ENCODE measurements at regions not wholly inside any gene's neighbourhood (a gene's known extent, or its start where the extent isn't known, plus 50 kb on each side); places are given as distances from the start of the nearest gene placed in this dataset.

DNA sequence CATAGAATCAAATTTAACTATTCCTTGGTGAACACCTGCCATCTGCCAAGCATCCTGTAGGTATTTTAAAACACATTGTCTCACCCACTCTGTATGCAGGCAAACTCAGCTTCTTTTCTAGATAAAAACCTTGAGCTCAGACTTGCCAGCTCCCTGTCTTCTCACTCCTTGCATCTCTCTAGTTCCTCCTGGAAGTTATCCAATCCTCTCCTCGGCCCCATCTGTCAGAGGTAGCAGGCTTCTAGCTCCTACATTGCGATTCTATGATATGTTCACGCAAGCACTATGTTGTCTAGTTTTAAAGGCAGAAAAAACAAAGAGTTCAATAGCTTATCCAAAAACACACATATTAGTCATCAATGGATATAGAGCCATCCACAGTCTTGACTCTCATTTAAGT is 67.0 kb upstream of the APCDD1 start:
- DNase-seq (ENCODE audit: low read depth, low spot score), result no peak
- no peak overlapping the region for H3K4me3 ChIP-seq (ENCODE audit: low read length)
- H3K27ac ChIP-seq (ENCODE audit: low read length), result no peak overlapping the region
- no peaks in the 10 kb centered on the region for H3K27me3 ChIP-seq (ENCODE audit: control insufficient read depth, insufficient read depth, low read length)
- no peaks in the 10 kb centered on the region for H3K36me3 ChIP-seq (ENCODE audit: control insufficient read depth, insufficient read depth, low read length)
- H3K4me1 ChIP-seq (ENCODE audit: control insufficient read depth, insufficient read depth, low read length), result no peaks in the 10 kb centered on the region
- H3K9me3 ChIP-seq (ENCODE audit: control insufficient read depth, insufficient read depth, low read length), result no peaks in the 10 kb centered on the region
- WGBS (ENCODE audit: insufficient coverage, insufficient read length), result no CpG with 5 or more reads among the region's 3 CpGs

DNA sequence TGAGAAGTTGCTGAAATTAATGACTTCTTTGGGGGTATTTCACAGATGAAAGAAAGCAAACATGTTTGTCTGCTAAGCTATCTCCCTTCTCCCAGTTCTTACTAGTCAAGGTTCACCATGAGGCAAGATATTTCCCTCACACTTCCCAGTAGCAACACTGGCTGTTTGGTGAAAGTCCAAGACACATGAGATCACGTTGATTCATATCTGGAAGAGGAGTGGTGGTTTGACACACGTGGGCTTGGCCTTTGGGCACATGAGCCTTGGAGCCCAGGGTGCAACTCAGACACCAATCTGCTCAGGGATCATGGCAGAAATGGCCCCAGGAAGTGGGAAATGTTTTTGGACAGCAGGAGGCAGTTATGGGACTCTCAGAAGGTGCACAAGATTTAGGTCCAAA is 66.1 kb upstream of the APCDD1 start:
- no peaks in the 10 kb centered on the region for H3K9me3 ChIP-seq (ENCODE audit: control insufficient read depth, insufficient read depth, low read length)
- DNase-seq (ENCODE audit: low read depth, low spot score), result no peak
- no peaks in the 10 kb centered on the region for H3K4me1 ChIP-seq (ENCODE audit: control insufficient read depth, insufficient read depth, low read length)
- WGBS (ENCODE audit: insufficient coverage, insufficient read length), result no CpG with 5 or more reads among the region's 2 CpGs
- H3K36me3 ChIP-seq (ENCODE audit: control insufficient read depth, insufficient read depth, low read length), result no peaks in the 10 kb centered on the region
- H3K27me3 ChIP-seq (ENCODE audit: control insufficient read depth, insufficient read depth, low read length), result no peaks in the 10 kb centered on the region
- no peak overlapping the region for H3K27ac ChIP-seq (ENCODE audit: low read length)
- H3K4me3 ChIP-seq (ENCODE audit: low read length), result no peak overlapping the region

DNA sequence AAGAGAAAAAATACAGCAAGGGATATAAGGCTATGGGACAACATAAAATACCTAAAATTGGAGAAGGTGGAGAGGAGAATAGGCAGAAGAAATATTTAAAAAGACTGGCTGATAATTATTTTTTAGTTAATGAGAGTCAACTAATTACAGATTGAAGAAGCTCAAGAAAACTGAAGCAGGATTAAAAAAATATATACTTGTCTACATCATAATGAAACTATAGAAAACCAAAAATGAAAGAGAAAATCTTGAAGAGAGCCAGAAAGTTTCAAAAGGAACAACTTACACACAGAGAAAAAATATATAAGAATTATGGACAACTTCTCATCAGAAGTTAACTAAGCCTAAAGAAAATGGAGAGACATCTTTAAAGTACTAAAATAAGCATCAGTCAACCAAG is 62.9 kb upstream of the APCDD1 start:
- no peak overlapping the region for H3K27ac ChIP-seq (ENCODE audit: low read length)
- no peaks in the 10 kb centered on the region for H3K27me3 ChIP-seq (ENCODE audit: control insufficient read depth, insufficient read depth, low read length)
- no peaks in the 10 kb centered on the region for H3K36me3 ChIP-seq (ENCODE audit: control insufficient read depth, insufficient read depth, low read length)
- DNase-seq (ENCODE audit: low read depth, low spot score), result no peak
- H3K4me3 ChIP-seq (ENCODE audit: low read length), result no peak overlapping the region
- no peaks in the 10 kb centered on the region for H3K4me1 ChIP-seq (ENCODE audit: control insufficient read depth, insufficient read depth, low read length)
- no peaks in the 10 kb centered on the region for H3K9me3 ChIP-seq (ENCODE audit: control insufficient read depth, insufficient read depth, low read length)

DNA sequence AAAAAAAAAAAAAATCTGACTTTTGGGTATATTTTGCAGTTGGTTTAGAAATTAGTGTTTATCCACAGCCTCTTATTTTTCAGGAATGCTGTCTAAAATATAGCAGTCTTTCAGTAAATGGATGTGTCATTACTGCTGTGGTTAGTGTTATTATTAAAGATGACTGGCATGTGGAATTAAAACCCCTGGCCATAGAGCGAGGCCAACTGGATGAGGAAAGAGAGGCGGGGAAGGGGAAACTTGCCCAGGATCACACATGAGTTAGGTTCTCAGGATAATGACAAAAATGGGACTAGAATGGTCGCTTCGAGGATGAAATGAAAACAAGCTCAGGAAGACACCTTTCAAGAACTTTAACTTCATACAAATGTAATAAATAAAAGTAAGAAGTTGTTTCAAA is 57.4 kb upstream of the APCDD1 start:
- no peak overlapping the region for H3K4me3 ChIP-seq (ENCODE audit: low read length)

DNA sequence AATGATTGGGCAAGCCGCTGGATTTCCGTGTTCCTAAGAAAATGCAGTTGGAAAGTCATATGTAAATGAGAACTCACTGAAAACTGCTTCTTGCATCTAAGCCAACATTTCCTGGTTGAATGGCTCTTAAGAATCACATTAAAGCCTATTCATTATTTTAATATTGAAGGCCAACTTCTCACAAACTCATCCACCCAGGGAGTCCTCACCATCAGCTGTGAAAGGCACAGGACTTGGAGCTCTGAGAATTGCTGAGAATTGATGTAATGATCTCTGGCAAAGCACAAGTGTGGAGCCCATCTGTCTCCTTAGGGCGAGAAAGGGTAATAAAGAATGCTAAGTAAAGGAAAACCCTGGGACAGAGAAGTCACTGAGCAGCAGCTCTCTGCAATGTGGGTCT is 55.9 kb upstream of the APCDD1 start:
- Histone ChIP-seq H3K4me1 (ENCODE audit: control insufficient read depth, insufficient read depth, low read length) (no peaks in the 10 kb centered on the region), H3K4me3 (ENCODE audit: low read length) (no peak overlapping the region), H3K36me3 (ENCODE audit: control insufficient read depth, insufficient read depth, low read length) (no peaks in the 10 kb centered on the region), H3K9me3 (ENCODE audit: control insufficient read depth, insufficient read depth, low read length) (no peaks in the 10 kb centered on the region), H3K27me3 (ENCODE audit: control insufficient read depth, insufficient read depth, low read length) (no peaks in the 10 kb centered on the region), H3K27ac (ENCODE audit: low read length) (no peak overlapping the region)
- DNase-seq (ENCODE audit: low read depth, low spot score), result no peak
- WGBS (ENCODE audit: insufficient coverage, insufficient read length), result no CpG with 5 or more reads among the region's 3 CpGs

More for the DNA sequence above, 57.4 kb upstream of the APCDD1 start:
- no peak for DNase-seq (ENCODE audit: low read depth, low spot score)
- H3K27me3 ChIP-seq (ENCODE audit: control insufficient read depth, insufficient read depth, low read length), result no peaks in the 10 kb centered on the region
- H3K4me1 ChIP-seq (ENCODE audit: control insufficient read depth, insufficient read depth, low read length), result no peaks in the 10 kb centered on the region
- no CpG with 5 or more reads among the region's 4 CpGs for WGBS (ENCODE audit: insufficient coverage, insufficient read length)
- H3K9me3 ChIP-seq (ENCODE audit: control insufficient read depth, insufficient read depth, low read length), result no peaks in the 10 kb centered on the region
- no peak overlapping the region for H3K27ac ChIP-seq (ENCODE audit: low read length)
- H3K36me3 ChIP-seq (ENCODE audit: control insufficient read depth, insufficient read depth, low read length), result no peaks in the 10 kb centered on the region

DNA sequence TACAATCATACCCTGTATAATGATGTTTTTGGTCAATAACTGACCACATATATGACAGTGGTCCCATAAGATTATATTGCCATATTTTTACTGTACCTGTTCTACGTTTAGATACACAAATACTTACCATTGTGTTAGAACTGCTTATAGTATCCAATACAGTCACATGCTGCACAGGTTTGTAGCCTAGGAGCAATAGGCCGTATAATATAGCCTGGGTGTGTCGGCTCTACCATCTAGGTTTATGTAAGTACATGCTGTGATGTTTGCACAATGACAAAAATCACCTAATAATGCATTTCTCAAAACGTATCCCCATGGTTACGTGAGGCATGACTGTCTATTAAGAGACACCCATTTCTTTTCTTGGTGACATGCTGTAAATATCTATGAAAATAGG is 55.0 kb upstream of the APCDD1 start:
- Histone ChIP-seq H3K36me3 (ENCODE audit: control insufficient read depth, insufficient read depth, low read length) (no peaks in the 10 kb centered on the region), H3K9me3 (ENCODE audit: control insufficient read depth, insufficient read depth, low read length) (no peaks in the 10 kb centered on the region), H3K27ac (ENCODE audit: low read length) (no peak overlapping the region), H3K4me1 (ENCODE audit: control insufficient read depth, insufficient read depth, low read length) (no peaks in the 10 kb centered on the region), H3K4me3 (ENCODE audit: low read length) (no peak overlapping the region), H3K27me3 (ENCODE audit: control insufficient read depth, insufficient read depth, low read length) (no peaks in the 10 kb centered on the region)
- DNase-seq (ENCODE audit: low read depth, low spot score), result no peak
- no CpG with 5 or more reads among the region's 5 CpGs for WGBS (ENCODE audit: insufficient coverage, insufficient read length)

DNA sequence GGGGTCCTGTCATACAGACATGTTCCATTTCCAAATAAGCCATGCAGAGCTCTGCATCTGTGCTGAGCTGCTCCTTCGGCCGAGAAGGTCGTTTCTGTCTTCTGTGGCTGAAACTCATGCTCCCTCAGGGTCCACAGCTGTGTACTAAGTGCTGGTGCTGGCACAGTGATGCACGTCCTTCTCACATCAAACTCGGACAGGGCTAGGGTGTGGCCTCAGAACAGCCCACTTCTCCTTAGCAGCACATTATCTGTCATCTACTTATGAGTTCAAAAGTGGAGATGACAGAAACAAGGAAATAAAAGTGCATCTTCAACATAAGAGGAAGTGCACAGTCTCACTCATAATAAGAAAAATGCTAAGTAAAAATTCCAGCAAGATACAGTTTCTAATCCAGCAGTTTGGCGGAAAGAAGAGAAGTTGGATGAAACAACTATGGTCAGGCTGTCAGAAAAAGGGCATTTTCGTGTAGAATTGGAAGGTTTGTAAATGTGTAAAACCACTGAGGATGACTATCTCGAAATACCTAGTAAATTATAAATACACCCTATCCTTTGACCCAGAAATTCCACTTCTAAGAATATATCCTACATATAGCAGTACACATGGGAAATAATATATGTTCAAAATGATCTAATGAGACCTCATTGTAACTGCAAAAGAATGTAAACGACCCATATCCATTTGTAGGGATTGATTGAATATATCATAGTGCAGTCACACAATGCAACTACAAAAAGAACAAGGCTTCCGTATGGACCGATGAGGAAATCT is 53.7 kb upstream of the APCDD1 start:
- no peak for DNase-seq (ENCODE audit: low read depth, low spot score)
- H3K36me3 ChIP-seq (ENCODE audit: control insufficient read depth, insufficient read depth, low read length), result no peaks in the 10 kb centered on the region
- WGBS (ENCODE audit: insufficient coverage, insufficient read length), result no CpG with 5 or more reads among the region's 11 CpGs
- H3K27me3 ChIP-seq (ENCODE audit: control insufficient read depth, insufficient read depth, low read length), result no peaks in the 10 kb centered on the region
- no peaks in the 10 kb centered on the region for H3K4me1 ChIP-seq (ENCODE audit: control insufficient read depth, insufficient read depth, low read length)
- H3K27ac ChIP-seq (ENCODE audit: low read length), result no peak overlapping the region
- H3K9me3 ChIP-seq (ENCODE audit: control insufficient read depth, insufficient read depth, low read length), result no peaks in the 10 kb centered on the region
- H3K4me3 ChIP-seq (ENCODE audit: low read length), result no peak overlapping the region

DNA sequence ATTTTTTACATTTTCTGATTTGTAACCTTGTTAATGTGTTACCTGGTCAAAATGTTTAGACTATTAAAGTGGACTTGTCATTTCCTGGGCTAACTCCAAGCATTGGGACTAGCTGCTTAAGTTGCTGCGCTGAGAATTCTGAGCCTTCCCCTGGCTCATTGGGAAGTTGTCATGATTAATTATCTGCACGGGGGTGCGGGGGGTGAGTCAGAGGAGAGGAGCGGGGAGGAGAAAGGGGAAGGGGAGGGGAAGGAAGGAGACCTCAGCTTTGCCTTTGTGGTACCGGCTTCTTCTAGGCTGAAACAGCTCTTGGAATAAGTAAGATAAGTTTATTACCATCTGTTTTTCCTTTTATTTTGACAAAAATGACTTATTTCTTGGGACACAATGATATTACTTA is 52.9 kb upstream of the APCDD1 start:
- H3K9me3 ChIP-seq (ENCODE audit: control insufficient read depth, insufficient read depth, low read length), result no peaks in the 10 kb centered on the region
- no peaks in the 10 kb centered on the region for H3K27me3 ChIP-seq (ENCODE audit: control insufficient read depth, insufficient read depth, low read length)
- no peak overlapping the region for H3K27ac ChIP-seq (ENCODE audit: low read length)
- DNase-seq (ENCODE audit: low read depth, low spot score), result no peak
- H3K4me3 ChIP-seq (ENCODE audit: low read length), result no peak overlapping the region
- no peaks in the 10 kb centered on the region for H3K36me3 ChIP-seq (ENCODE audit: control insufficient read depth, insufficient read depth, low read length)
- WGBS (ENCODE audit: insufficient coverage, insufficient read length), result no CpG with 5 or more reads among the region's 5 CpGs
- no peaks in the 10 kb centered on the region for H3K4me1 ChIP-seq (ENCODE audit: control insufficient read depth, insufficient read depth, low read length)

DNA sequence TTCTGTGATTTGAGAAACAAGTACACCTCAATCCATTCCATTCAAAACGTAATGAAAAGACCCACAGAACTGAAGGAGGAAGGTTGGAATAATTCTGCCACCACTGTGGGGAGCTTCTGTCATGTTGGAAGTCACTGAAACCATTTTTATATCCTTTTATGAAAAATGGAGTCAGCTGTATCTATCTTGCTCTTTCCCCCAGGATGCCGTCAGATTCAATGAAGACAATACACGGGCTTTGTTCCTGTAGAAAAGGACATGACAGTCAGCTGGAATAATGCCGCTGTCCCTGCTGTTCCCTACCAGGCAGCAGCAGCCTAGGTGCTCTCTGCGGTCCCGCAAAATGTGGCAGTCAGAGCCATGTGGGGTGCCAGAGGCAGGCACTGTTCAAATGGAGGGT is 52.5 kb upstream of the APCDD1 start:
- no peaks in the 10 kb centered on the region for H3K36me3 ChIP-seq (ENCODE audit: control insufficient read depth, insufficient read depth, low read length)
- no peaks in the 10 kb centered on the region for H3K27me3 ChIP-seq (ENCODE audit: control insufficient read depth, insufficient read depth, low read length)
- H3K9me3 ChIP-seq (ENCODE audit: control insufficient read depth, insufficient read depth, low read length), result no peaks in the 10 kb centered on the region
- H3K4me3 ChIP-seq (ENCODE audit: low read length), result no peak overlapping the region
- no peak for DNase-seq (ENCODE audit: low read depth, low spot score)
- no peak overlapping the region for H3K27ac ChIP-seq (ENCODE audit: low read length)
- no CpG with 5 or more reads among the region's 6 CpGs for WGBS (ENCODE audit: insufficient coverage, insufficient read length)
- no peaks in the 10 kb centered on the region for H3K4me1 ChIP-seq (ENCODE audit: control insufficient read depth, insufficient read depth, low read length)

DNA sequence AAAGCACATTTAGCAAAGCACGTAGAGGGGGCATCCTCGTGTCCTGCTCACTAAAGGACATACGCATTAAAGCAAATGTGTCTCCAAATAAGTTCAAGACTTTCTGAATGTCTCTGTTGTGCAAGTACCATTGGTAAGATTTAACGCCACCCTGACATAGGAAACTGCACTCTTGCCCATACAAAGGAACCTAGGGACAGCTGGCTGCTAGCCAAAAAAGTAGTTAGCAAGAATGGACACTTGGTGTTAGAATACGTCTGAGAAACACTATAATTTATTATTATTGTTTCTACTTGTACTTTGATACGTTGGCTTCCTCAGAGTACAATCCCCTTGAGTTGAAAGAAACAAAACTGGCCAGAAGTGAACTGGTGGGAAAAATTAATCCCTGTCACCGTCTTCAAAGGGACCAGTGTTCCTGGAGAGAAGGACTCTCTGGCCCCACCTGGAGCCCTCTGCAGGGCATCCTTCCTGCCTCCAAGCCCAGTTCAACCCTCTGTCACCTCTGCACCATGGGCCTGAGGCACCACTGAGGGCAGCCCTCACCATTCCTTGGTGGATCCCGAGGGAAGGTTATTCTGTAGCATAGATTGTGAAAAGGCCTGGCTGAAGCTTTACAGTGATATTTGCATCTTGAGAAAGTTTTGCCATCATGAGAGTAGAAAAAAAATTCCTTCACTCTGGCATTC is 51.4 kb upstream of the APCDD1 start:
- WGBS (ENCODE audit: insufficient coverage, insufficient read length), result no CpG with 5 or more reads among the region's 8 CpGs
- Histone ChIP-seq H3K9me3 (ENCODE audit: control insufficient read depth, insufficient read depth, low read length) (no peaks in the 10 kb centered on the region), H3K4me1 (ENCODE audit: control insufficient read depth, insufficient read depth, low read length) (no peaks in the 10 kb centered on the region), H3K27me3 (ENCODE audit: control insufficient read depth, insufficient read depth, low read length) (no peaks in the 10 kb centered on the region), H3K4me3 (ENCODE audit: low read length) (no peak overlapping the region), H3K36me3 (ENCODE audit: control insufficient read depth, insufficient read depth, low read length) (no peaks in the 10 kb centered on the region), H3K27ac (ENCODE audit: low read length) (no peak overlapping the region)
- no peak for DNase-seq (ENCODE audit: low read depth, low spot score)

DNA sequence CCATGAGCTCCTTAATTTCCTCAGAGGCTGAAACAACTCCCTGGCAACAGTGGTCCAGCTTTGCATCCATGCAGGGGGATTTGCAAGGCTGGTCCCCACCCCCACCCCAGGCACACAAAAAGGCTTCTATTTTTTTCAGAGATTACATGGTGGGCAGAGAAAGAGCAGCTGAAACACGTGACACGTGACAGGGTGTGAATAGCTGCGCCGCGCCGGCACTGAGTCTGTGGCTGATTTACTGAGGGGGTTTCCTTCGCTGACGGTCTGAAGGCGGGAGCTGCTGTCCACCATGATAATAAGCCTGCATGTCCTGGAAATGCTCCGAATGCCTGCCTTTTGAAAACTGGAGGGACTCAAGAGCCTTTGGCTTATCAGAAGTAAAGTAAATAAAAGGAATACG is 50.7 kb upstream of the APCDD1 start:
- WGBS (ENCODE audit: insufficient coverage, insufficient read length), result no CpG with 5 or more reads among the region's 11 CpGs
- H3K36me3 ChIP-seq (ENCODE audit: control insufficient read depth, insufficient read depth, low read length), result no peaks in the 10 kb centered on the region
- no peaks in the 10 kb centered on the region for H3K4me1 ChIP-seq (ENCODE audit: control insufficient read depth, insufficient read depth, low read length)
- no peak for DNase-seq (ENCODE audit: low read depth, low spot score)
- H3K4me3 ChIP-seq (ENCODE audit: low read length), result no peak overlapping the region
- H3K27ac ChIP-seq (ENCODE audit: low read length), result no peak overlapping the region
- no peaks in the 10 kb centered on the region for H3K27me3 ChIP-seq (ENCODE audit: control insufficient read depth, insufficient read depth, low read length)
- no peaks in the 10 kb centered on the region for H3K9me3 ChIP-seq (ENCODE audit: control insufficient read depth, insufficient read depth, low read length)
